HCT116 (cell line): ENCODE measurements at regions not wholly inside any gene's neighbourhood (a gene's known extent, or its start where the extent isn't known, plus 50 kb on each side); places are given as distances from the start of the nearest gene placed in this dataset.

Source experiments
- ATAC-seq: fragments of 200-7000 bp; cut with Tn5 transposase; 2 replicates; pipeline ENCODE4 v1.9.1; 2020; ENCODE audit warnings: mild to moderate bottlenecking, moderate library complexity
- BruUV-seq: library from RNA; stranded (reverse); fragments of 400-500 nt; replicated peaks from 2 replicates; lab custom pipeline; 2021; lab: Mats Ljungman, UMichigan
- CTCF ChIA-PET: fragments of 300-600 bp; sonication (Branson Sonifier 250); formaldehyde crosslinking; loops from one replicate; lab custom pipeline; 2021; ENCODE audit warnings: antibody characterized with exemption; lab: Charles Lee
- POLR2A ChIA-PET: fragments of 300-600, 350-600 bp; sonication (Branson Sonifier 250); formaldehyde crosslinking; loops from one replicate; lab custom pipeline; 2021; ENCODE audit warnings: antibody characterized with exemption; lab: Charles Lee
- RAD21 ChIA-PET, 2 experiments: fragments of 300-600 bp; sonication (Branson Sonifier 250); formaldehyde crosslinking; loops; one replicate each; lab custom pipeline; 2023; ENCODE audit warnings: low total read pairs in 2 of 2; ENCODE audit not compliant: uncharacterized antibody in 2 of 2, unreplicated experiment in 2 of 2, low non-redundant PET in 1 of 2; lab: Charles Lee
- DNase-seq: peaks from one replicate; pipeline ENCODE4 v3.0.0-alpha.2; 2010; ENCODE audit warnings: low read depth, low spot score
- H2AFZ ChIP-seq: fragments of 200-600 bp; shearing (Covaris generic), sonication (generic); 2 replicates; pipeline ENCODE4 v1.6.1; 2017; ENCODE audit warnings: low read depth, mixed run types, mixed read lengths, antibody characterized with exemption, low read length; ENCODE audit not compliant: poor library complexity, severe bottlenecking
- H3K27ac ChIP-seq: 2 replicates; pipeline ENCODE4 v1.5.1; 2012; ENCODE audit warnings: low read depth, low read length
- H3K27me3 ChIP-seq: fragments of 200-600 bp; sonication (generic); 2 replicates; pipeline ENCODE4 v1.6.1; 2016; ENCODE audit warnings: mixed run types, low read length, mixed read lengths; ENCODE audit not compliant: insufficient read depth
- H3K36me3 ChIP-seq, 2 experiments: fragments of 200-500 bp in 1 of 2; fragments of 200-600 bp in 1 of 2; sonication (Bioruptor generic) in 1 of 2; sonication (generic) in 1 of 2; 2 replicates each; pipeline versions ENCODE4 v1.5.1 to v1.6.1; 2014 to 2016; ENCODE audit warnings: low read length in 2 of 2, inconsistent platforms in 1 of 2, mixed read lengths in 1 of 2, mixed run types in 1 of 2; ENCODE audit not compliant: insufficient read depth in 2 of 2, control insufficient read depth in 1 of 2
- H3K4me1 ChIP-seq, 2 experiments: fragments of 200-600 bp in 1 of 2; sonication (generic) in 1 of 2; 2 replicates each; pipeline versions ENCODE4 v1.5.1 to v1.6.1; 2012 to 2017; ENCODE audit warnings: low read length in 2 of 2, inconsistent platforms in 1 of 2, mild to moderate bottlenecking in 1 of 2, mixed read lengths in 1 of 2, mixed run types in 1 of 2, moderate library complexity in 1 of 2; ENCODE audit not compliant: insufficient read depth in 2 of 2, control insufficient read depth in 1 of 2
- H3K4me2 ChIP-seq: fragments of 200-600 bp; sonication (generic); 2 replicates; pipeline ENCODE4 v1.6.1; 2017; ENCODE audit warnings: mixed run types, low read length, mixed read lengths
- H3K4me3 ChIP-seq, 2 experiments: fragments of 200-600 bp in 1 of 2; sonication (generic) in 1 of 2; replicated peaks in 1 of 2; 2 replicates each; pipeline ENCODE4 v1.5.1; 2011 to 2016; ENCODE audit warnings: low read length in 2 of 2, control low read depth in 1 of 2, low read depth in 1 of 2, mild to moderate bottlenecking in 1 of 2, mixed read lengths in 1 of 2, mixed run types in 1 of 2
- H3K79me2 ChIP-seq: fragments of 200-600 bp; sonication (generic); 2 replicates; pipeline ENCODE4 v1.6.1; 2017; ENCODE audit warnings: mild to moderate bottlenecking, mixed run types, low read length, moderate library complexity, mixed read lengths; ENCODE audit not compliant: insufficient read depth
- H3K9ac ChIP-seq: fragments of 200-600 bp; sonication (generic); 2 replicates; pipeline ENCODE4 v1.6.1; 2016; ENCODE audit warnings: low read length, mixed read lengths
- H3K9me2 ChIP-seq: fragments of 200-600 bp; sonication (generic), shearing (Covaris generic); 2 replicates; pipeline ENCODE4 v1.6.1; 2017; ENCODE audit warnings: mixed run types, mild to moderate bottlenecking, moderate library complexity; ENCODE audit not compliant: insufficient read depth
- H3K9me3 ChIP-seq, 2 experiments: fragments of 200-500 bp in 1 of 2; fragments of 200-600 bp in 1 of 2; sonication (Bioruptor generic) in 1 of 2; sonication (generic) in 1 of 2; 2 replicates each; pipeline ENCODE4 v1.6.1; 2014 to 2017; ENCODE audit warnings: low read length in 2 of 2, mixed read lengths in 2 of 2, inconsistent platforms in 1 of 2, low read depth in 1 of 2, mild to moderate bottlenecking in 1 of 2, mixed run types in 1 of 2, moderate library complexity in 1 of 2; ENCODE audit not compliant: control insufficient read depth in 1 of 2, insufficient read depth in 1 of 2
- H4K20me1 ChIP-seq: fragments of 200-600 bp; sonication (generic), shearing (Covaris generic); 2 replicates; pipeline ENCODE4 v1.6.1; 2017; ENCODE audit warnings: mixed run types, mild to moderate bottlenecking, moderate library complexity; ENCODE audit not compliant: insufficient read depth
- CBX3 ChIP-seq: IDR thresholded peaks from 2 replicates; pipeline ENCODE4 v1.6.1; 2012; ENCODE audit warnings: low read depth
- CEBPB ChIP-seq: IDR thresholded peaks from 2 replicates; pipeline ENCODE4 v1.6.1; 2012; ENCODE audit warnings: low read depth
- EGR1 ChIP-seq: IDR thresholded peaks from 2 replicates; pipeline ENCODE4 v1.6.1; 2012; ENCODE audit warnings: low read depth
- ELF1 ChIP-seq: IDR thresholded peaks from 2 replicates; pipeline ENCODE4 v1.6.1; 2012; ENCODE audit warnings: low read depth, borderline replicate concordance
- EZH2 ChIP-seq: fragments of 200-600 bp; sonication (generic); IDR thresholded peaks from 2 replicates; pipeline ENCODE4 v1.6.1; 2017; ENCODE audit warnings: antibody characterized with exemption, mixed run types
- FOSL1 ChIP-seq: IDR thresholded peaks from 2 replicates; pipeline ENCODE4 v1.6.1; 2012; ENCODE audit warnings: low read depth
- MAX ChIP-seq: IDR thresholded peaks from 2 replicates; pipeline ENCODE4 v1.6.1; 2012
- POLR2A ChIP-seq: IDR thresholded peaks from 2 replicates; pipeline ENCODE4 v1.7.0; 2011; ENCODE audit warnings: borderline replicate concordance; ENCODE audit not compliant: insufficient read depth, insufficient read length; ENCODE audit errors: extremely low read depth
- POLR2AphosphoS5 ChIP-seq: IDR thresholded peaks from 2 replicates; pipeline ENCODE4 v1.6.1; 2011; ENCODE audit warnings: mild to moderate bottlenecking, low read depth, low read length, moderate library complexity
- RAD21 ChIP-seq: IDR thresholded peaks from 2 replicates; pipeline ENCODE4 v1.6.1; 2012; ENCODE audit warnings: low read depth, mild to moderate bottlenecking
- REST ChIP-seq: IDR thresholded peaks from 2 replicates; pipeline ENCODE4 v1.6.1; 2012; ENCODE audit warnings: low read depth
- SIN3A ChIP-seq: IDR thresholded peaks from 2 replicates; pipeline ENCODE4 v1.6.1; 2012; ENCODE audit warnings: low read depth
- SRF ChIP-seq: IDR thresholded peaks from 2 replicates; pipeline ENCODE4 v1.6.1; 2012; ENCODE audit warnings: low read depth
- TCF7L2 ChIP-seq: IDR thresholded peaks from 2 replicates; pipeline ENCODE4 v1.7.0; 2011; ENCODE audit warnings: borderline replicate concordance, inconsistent platforms; ENCODE audit not compliant: insufficient read depth, insufficient read length; ENCODE audit errors: extremely low read depth
- YY1 ChIP-seq: IDR thresholded peaks from 2 replicates; pipeline ENCODE4 v1.6.1; 2011; ENCODE audit warnings: low read length, low read depth, moderate library complexity, mild to moderate bottlenecking; ENCODE audit not compliant: insufficient replicate concordance; ENCODE audit errors: extremely low read depth
- ZFX ChIP-seq: fragments of 450-650 bp; IDR thresholded peaks from 2 replicates; pipeline ENCODE4 v1.6.1; 2017
- ZNF274 ChIP-seq: fragments of 200-500 bp; sonication (Bioruptor generic); IDR thresholded peaks from 2 replicates; pipeline ENCODE4 v1.6.1; 2014; ENCODE audit warnings: mild to moderate bottlenecking, low read depth, low read length, inconsistent platforms
- intact Hi-C: fragments of 100-400 bp; cut with micrococcal nuclease; formaldehyde crosslinking; loops from 2 replicates; pipeline ENCODE4 v1.10.0; 2022
- TF ChIP-seq, protein P1 (sequence below): IDR thresholded peaks from 2 replicates; pipeline ENCODE4 v1.6.1; 2011; ENCODE audit warnings: mild to moderate bottlenecking, low read length, moderate library complexity; ENCODE audit not compliant: insufficient replicate concordance; ENCODE audit errors: extremely low read depth
- TF ChIP-seq, protein P2 (sequence below): IDR thresholded peaks from 2 replicates; pipeline ENCODE4 v1.6.1; 2012
- TF ChIP-seq, protein P3 (sequence below), 3 experiments: fragments of 200-600 bp in 1 of 3; sonication (generic) in 1 of 3; IDR thresholded peaks in 2 of 3; conservative IDR thresholded peaks in 1 of 3; 2 replicates each; pipeline ENCODE4 v1.5.1; 2012 to 2017; ENCODE audit warnings: low read depth in 2 of 3, low read length in 2 of 3, antibody characterized with exemption in 1 of 3, borderline replicate concordance in 1 of 3, control low read depth in 1 of 3, mild to moderate bottlenecking in 1 of 3, mixed read lengths in 1 of 3, mixed run types in 1 of 3, moderate library complexity in 1 of 3; ENCODE audit not compliant: insufficient read depth in 1 of 3

DNA sequence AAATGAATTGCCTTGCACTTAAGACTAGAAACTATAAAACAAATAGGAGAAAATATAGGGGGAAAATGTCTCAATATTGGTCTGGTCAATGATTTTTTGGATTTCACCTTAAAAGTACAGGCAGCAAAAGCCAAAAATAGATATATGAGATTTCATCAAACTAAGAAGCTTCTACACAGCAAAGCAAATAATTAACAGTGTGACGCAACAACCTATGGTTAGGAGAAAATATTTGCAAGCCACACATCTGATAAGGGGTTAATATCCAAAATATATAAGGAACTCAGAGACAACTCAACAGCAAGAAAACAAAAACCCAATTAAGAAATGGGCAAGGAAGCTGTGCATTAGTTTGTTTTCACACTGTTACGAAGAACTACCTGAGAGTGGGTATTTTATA, 89.1 kb downstream of the MAIP1 start:
- Histone ChIP-seq H3K27ac (no peak overlapping the region), H3K36me3 (no peaks in the 10 kb centered on the region), H3K9ac (no peak overlapping the region), H4K20me1 (no peaks in the 10 kb centered on the region), H3K4me3 (no peak overlapping the region), H3K79me2 (no peaks in the 10 kb centered on the region), H3K4me2 (no peak overlapping the region), H2AFZ (no peak overlapping the region), H3K9me2 (no peaks in the 10 kb centered on the region), H3K27me3 (no peaks in the 10 kb centered on the region), H3K9me3 (no peaks in the 10 kb centered on the region), H3K4me1 (peaks cover 0 to 4% of the 10 kb centered on the region in 2 experiments; a peak in 1 of 4 replicates)
- ATAC-seq = no peak
- TF ChIP-seq SIN3A (no peak), MAX (no peak), CEBPB (no peak), CBX3 (no peak), EZH2 (no peak), POLR2A (no peak), EGR1 (no peak), ZFX (no peak), POLR2AphosphoS5 (no peak), ZNF274 (no peak), YY1 (no peak), TCF7L2 (no peak), REST (no peak), SRF (no peak), FOSL1 (no peak), ELF1 (no peak), RAD21 (no peak)
- TF ChIP-seq, protein P1, sequence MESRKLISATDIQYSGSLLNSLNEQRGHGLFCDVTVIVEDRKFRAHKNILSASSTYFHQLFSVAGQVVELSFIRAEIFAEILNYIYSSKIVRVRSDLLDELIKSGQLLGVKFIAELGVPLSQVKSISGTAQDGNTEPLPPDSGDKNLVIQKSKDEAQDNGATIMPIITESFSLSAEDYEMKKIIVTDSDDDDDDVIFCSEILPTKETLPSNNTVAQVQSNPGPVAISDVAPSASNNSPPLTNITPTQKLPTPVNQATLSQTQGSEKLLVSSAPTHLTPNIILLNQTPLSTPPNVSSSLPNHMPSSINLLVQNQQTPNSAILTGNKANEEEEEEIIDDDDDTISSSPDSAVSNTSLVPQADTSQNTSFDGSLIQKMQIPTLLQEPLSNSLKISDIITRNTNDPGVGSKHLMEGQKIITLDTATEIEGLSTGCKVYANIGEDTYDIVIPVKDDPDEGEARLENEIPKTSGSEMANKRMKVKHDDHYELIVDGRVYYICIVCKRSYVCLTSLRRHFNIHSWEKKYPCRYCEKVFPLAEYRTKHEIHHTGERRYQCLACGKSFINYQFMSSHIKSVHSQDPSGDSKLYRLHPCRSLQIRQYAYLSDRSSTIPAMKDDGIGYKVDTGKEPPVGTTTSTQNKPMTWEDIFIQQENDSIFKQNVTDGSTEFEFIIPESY = no peak
- TF ChIP-seq, protein P2, sequence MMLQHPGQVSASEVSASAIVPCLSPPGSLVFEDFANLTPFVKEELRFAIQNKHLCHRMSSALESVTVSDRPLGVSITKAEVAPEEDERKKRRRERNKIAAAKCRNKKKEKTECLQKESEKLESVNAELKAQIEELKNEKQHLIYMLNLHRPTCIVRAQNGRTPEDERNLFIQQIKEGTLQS = no peak
- TF ChIP-seq, protein P3, sequence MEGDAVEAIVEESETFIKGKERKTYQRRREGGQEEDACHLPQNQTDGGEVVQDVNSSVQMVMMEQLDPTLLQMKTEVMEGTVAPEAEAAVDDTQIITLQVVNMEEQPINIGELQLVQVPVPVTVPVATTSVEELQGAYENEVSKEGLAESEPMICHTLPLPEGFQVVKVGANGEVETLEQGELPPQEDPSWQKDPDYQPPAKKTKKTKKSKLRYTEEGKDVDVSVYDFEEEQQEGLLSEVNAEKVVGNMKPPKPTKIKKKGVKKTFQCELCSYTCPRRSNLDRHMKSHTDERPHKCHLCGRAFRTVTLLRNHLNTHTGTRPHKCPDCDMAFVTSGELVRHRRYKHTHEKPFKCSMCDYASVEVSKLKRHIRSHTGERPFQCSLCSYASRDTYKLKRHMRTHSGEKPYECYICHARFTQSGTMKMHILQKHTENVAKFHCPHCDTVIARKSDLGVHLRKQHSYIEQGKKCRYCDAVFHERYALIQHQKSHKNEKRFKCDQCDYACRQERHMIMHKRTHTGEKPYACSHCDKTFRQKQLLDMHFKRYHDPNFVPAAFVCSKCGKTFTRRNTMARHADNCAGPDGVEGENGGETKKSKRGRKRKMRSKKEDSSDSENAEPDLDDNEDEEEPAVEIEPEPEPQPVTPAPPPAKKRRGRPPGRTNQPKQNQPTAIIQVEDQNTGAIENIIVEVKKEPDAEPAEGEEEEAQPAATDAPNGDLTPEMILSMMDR (IDR thresholded peaks at IDR 0.05 in 2 of 3, conservative IDR thresholded peaks at IDR 0.05 in 1 of 3; ENCODE audit: borderline replicate concordance in 1 of 3, insufficient read depth in 1 of 3, low read depth in 2 of 3, low read length in 2 of 3) = no peak
- RAD21 ChIA-PET = no interaction called here
- intact Hi-C loops = no loop called here
- DNase-seq = no peak
- CTCF ChIA-PET = no interaction called here
- POLR2A ChIA-PET = no interaction called here
- BruUV-seq = no TSS peak
